ENCODE measurements at regions not wholly inside any gene's neighbourhood (a gene's known extent, or its start where the extent isn't known, plus 50 kb on each side); places are given as distances from the start of the nearest gene placed in this dataset.

- no peaks in the 10 kb centered on the region for H3K79me1 ChIP-seq (ENCODE audit: low read depth, low read length)
- H3K9me3 ChIP-seq (ENCODE audit: insufficient read depth in 2 of 2, low read depth in 1 of 2, low read length in 1 of 2), result peaks cover 24 to 34% of the 10 kb centered on the region in 2 experiments
- H2BK120ac ChIP-seq (replicated peaks; ENCODE audit: low read depth, low read length), result no peak overlapping the region
- no peak overlapping the region for H2BK12ac ChIP-seq (ENCODE audit: low read depth, low read length)
- H3K27ac ChIP-seq (ENCODE audit: low read depth, low read length), result no peak overlapping the region
- H2AK5ac ChIP-seq (ENCODE audit: low read depth, low read length), result no peak overlapping the region
- no peaks in the 10 kb centered on the region for H3K27me3 ChIP-seq (replicated peaks in 1 of 4; ENCODE audit: control insufficient read depth in 3 of 4, extremely low read depth in 1 of 4, insufficient read depth in 3 of 4, low read length in 3 of 4)
- no peak overlapping the region for H4K8ac ChIP-seq (ENCODE audit: extremely low read depth, insufficient read depth, low read length)
- ChIA-PET POLR2A (ENCODE audit: partially characterized antibody) (interaction anchor here (2.3 kb wide), 1 partner anchor 8 kb away, joined by 12 read pairs; no protein-coding TSS in a partner anchor), CTCF (ENCODE audit: partially characterized antibody) (interaction anchor here (1.2 to 1.6 kb wide), 5 partner anchors 9 to 114 kb away, joined by 4 to 7 read pairs (median 5); no protein-coding TSS in a partner anchor)
- no peak overlapping the region for H2AFZ ChIP-seq (ENCODE audit: low read length)
- FAIRE-seq (no peak), DNase-seq (ENCODE audit: low read depth in 1 of 2, low spot score in 2 of 2) (no peak)
- H3K4me2 ChIP-seq (ENCODE audit: insufficient read depth in 1 of 2, low read depth in 2 of 2, low read length in 2 of 2), result no peak overlapping the region
- H3K23ac ChIP-seq (ENCODE audit: insufficient read length), result no peak overlapping the region
- H2BK15ac ChIP-seq (ENCODE audit: low read length), result no peak overlapping the region
- no peak overlapping the region for H2BK5ac ChIP-seq (ENCODE audit: low read depth, low read length)
- H3K36me3 ChIP-seq (ENCODE audit: control insufficient read depth in 2 of 4, insufficient read depth in 4 of 4, low read length in 3 of 4), result peaks cover 3 to 19% (median 11%) of the 10 kb centered on the region in 4 experiments; a peak in 5 of 8 replicates
- H3K4me3 ChIP-seq (ENCODE audit: extremely low read depth in 1 of 4, insufficient read depth in 2 of 4, low read depth in 3 of 4, low read length in 4 of 4), result no peak overlapping the region
- H3K79me2 ChIP-seq (ENCODE audit: control insufficient read depth in 1 of 2, insufficient read depth in 2 of 2, low read length in 2 of 2), result no peaks in the 10 kb centered on the region
- H2BK20ac ChIP-seq (ENCODE audit: low read length), result no peak overlapping the region
- 85% methylated on average over 2 of the region's 2 CpGs; no CpG with 5 or more reads in 1 of the 2 experiments for WGBS, 2 experiments (ENCODE audit: extremely low coverage in 1 of 2, insufficient coverage in 1 of 2, insufficient read length in 1 of 2, insufficient replicate concordance in 2 of 2, low coverage in 1 of 2, low lambda C conversion rate in 2 of 2, missing lambda C conversion rate in 1 of 2)
- H3K56ac ChIP-seq (replicated peaks; ENCODE audit: insufficient read length, low read depth, low read length), result no peak overlapping the region
- no peaks in the 10 kb centered on the region for H3K4me1 ChIP-seq (replicated peaks in 1 of 4; ENCODE audit: control insufficient read depth in 3 of 4, insufficient read depth in 4 of 4, low read length in 3 of 4)
- H3K23me2 ChIP-seq (ENCODE audit: low read depth, low read length), result no peaks in the 10 kb centered on the region
- no peak overlapping the region for H4K91ac ChIP-seq (replicated peaks; ENCODE audit: insufficient read length, low read length)
- no peak overlapping the region for H3K9ac ChIP-seq (replicated peaks in 1 of 4; ENCODE audit: extremely low read depth in 1 of 4, low read depth in 3 of 4, low read length in 3 of 4)
- H3K14ac ChIP-seq (ENCODE audit: insufficient read length), result no peak overlapping the region
- no peak overlapping the region for H3K18ac ChIP-seq (ENCODE audit: extremely low read depth, low read length)
- no peak overlapping the region for H3K4ac ChIP-seq (replicated peaks; ENCODE audit: insufficient read length, low read depth, low read length)
- H4K20me1 ChIP-seq (replicated peaks in 1 of 2; ENCODE audit: control insufficient read depth in 1 of 2, insufficient read depth in 2 of 2, low read length in 2 of 2), result no peaks in the 10 kb centered on the region
- H4K5ac ChIP-seq (ENCODE audit: insufficient read length, low read depth, low read length), result no peak overlapping the region
- TF ChIP-seq BACH1 (IDR thresholded peaks at IDR 0.05; ENCODE audit: low read length) (no peak), NANOG (IDR thresholded peaks at IDR 0.05; ENCODE audit: insufficient read depth, low read depth, low read length, poor library complexity, severe bottlenecking) (no peak), SUZ12 (IDR thresholded peaks at IDR 0.05; ENCODE audit: low read length) (no peak), CHD1 (IDR thresholded peaks at IDR 0.05; ENCODE audit: low read depth, low read length) (no peak), PHF8 (conservative IDR thresholded peaks at IDR 0.05; ENCODE audit: low read depth, low read length) (no peak), ATF3 (IDR thresholded peaks at IDR 0.05; ENCODE audit: insufficient read depth, low read depth, low read length) (no peak), SP4 (IDR thresholded peaks at IDR 0.05; ENCODE audit: low read length) (no peak)
- TF ChIP-seq, protein P1, sequence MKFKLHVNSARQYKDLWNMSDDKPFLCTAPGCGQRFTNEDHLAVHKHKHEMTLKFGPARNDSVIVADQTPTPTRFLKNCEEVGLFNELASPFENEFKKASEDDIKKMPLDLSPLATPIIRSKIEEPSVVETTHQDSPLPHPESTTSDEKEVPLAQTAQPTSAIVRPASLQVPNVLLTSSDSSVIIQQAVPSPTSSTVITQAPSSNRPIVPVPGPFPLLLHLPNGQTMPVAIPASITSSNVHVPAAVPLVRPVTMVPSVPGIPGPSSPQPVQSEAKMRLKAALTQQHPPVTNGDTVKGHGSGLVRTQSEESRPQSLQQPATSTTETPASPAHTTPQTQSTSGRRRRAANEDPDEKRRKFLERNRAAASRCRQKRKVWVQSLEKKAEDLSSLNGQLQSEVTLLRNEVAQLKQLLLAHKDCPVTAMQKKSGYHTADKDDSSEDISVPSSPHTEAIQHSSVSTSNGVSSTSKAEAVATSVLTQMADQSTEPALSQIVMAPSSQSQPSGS (IDR thresholded peaks at IDR 0.05; ENCODE audit: low read length), result no peak
- TF ChIP-seq, protein P2, sequence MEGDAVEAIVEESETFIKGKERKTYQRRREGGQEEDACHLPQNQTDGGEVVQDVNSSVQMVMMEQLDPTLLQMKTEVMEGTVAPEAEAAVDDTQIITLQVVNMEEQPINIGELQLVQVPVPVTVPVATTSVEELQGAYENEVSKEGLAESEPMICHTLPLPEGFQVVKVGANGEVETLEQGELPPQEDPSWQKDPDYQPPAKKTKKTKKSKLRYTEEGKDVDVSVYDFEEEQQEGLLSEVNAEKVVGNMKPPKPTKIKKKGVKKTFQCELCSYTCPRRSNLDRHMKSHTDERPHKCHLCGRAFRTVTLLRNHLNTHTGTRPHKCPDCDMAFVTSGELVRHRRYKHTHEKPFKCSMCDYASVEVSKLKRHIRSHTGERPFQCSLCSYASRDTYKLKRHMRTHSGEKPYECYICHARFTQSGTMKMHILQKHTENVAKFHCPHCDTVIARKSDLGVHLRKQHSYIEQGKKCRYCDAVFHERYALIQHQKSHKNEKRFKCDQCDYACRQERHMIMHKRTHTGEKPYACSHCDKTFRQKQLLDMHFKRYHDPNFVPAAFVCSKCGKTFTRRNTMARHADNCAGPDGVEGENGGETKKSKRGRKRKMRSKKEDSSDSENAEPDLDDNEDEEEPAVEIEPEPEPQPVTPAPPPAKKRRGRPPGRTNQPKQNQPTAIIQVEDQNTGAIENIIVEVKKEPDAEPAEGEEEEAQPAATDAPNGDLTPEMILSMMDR (IDR thresholded peaks at IDR 0.05; ENCODE audit: control extremely low read depth in 1 of 3, insufficient read depth in 1 of 3, low read depth in 1 of 3, low read length in 3 of 3), result no peak
These were observed 136.6 kb upstream of the RMP24 start for GRCh38 chr18:35835833-35836232.
